ENCODE measurements at regions not wholly inside any gene's neighbourhood (a gene's known extent, or its start where the extent isn't known, plus 50 kb on each side); places are given as distances from the start of the nearest gene placed in this dataset.
"Not testable (repeated sequence)": the region's sequence is repeated elsewhere in the genome, so short reads cannot be mapped to it uniquely, and the experiment has no call there.

- no peak for DNase-seq (ENCODE audit: extremely low read depth, low read depth)
- TF ChIP-seq CTCF (IDR thresholded peaks at IDR 0.05; ENCODE audit: low read depth, low read length): no peak
Observed at GRCh38 chr13:74560325-74560724, 426.1 kb upstream of the KLF12 start.

GRCh38 chr13:74557870-74558269, 423.7 kb upstream of the KLF12 start:
- no peak for DNase-seq (ENCODE audit: extremely low read depth, low read depth)
- TF ChIP-seq CTCF (IDR thresholded peaks at IDR 0.05; ENCODE audit: low read depth, low read length): no peak

GRCh38 chr13:74555651-74556420, 421.6 kb upstream of the KLF12 start:
- DNase-seq (ENCODE audit: extremely low read depth, low read depth): no peak
- TF ChIP-seq CTCF (IDR thresholded peaks at IDR 0.05; ENCODE audit: low read depth, low read length): no peak

- no peak for TF ChIP-seq CTCF (IDR thresholded peaks at IDR 0.05; ENCODE audit: low read depth, low read length)
- DNase-seq (ENCODE audit: extremely low read depth, low read depth): no peak
Observed at GRCh38 chr13:74555276-74555625, 421.0 kb upstream of the KLF12 start.

GRCh38 chr13:74554569-74555275, 420.5 kb upstream of the KLF12 start:
- no peak for DNase-seq (ENCODE audit: extremely low read depth, low read depth)
- no peak for TF ChIP-seq CTCF (IDR thresholded peaks at IDR 0.05; ENCODE audit: low read depth, low read length)

- TF ChIP-seq CTCF (IDR thresholded peaks at IDR 0.05; ENCODE audit: low read depth, low read length): no peak
- DNase-seq (ENCODE audit: extremely low read depth, low read depth): no peak
Observed at GRCh38 chr13:74550039-74550438, 415.8 kb upstream of the KLF12 start.

- DNase-seq (ENCODE audit: extremely low read depth, low read depth): not testable (repeated sequence)
Observed at GRCh38 chr13:74536649-74537048, 402.4 kb upstream of the KLF12 start.

Measured in AG09319 (cell line).